Ovary (tissue), 7 donors: ENCODE measurements at regions not wholly inside any gene's neighbourhood (a gene's known extent, or its start where the extent isn't known, plus 50 kb on each side); places are given as distances from the start of the nearest gene placed in this dataset.

Experiments
- DNase-seq, 5 donors: peaks; one replicate each; pipeline ENCODE4 v3.0.0-alpha.2; 2019 to 2020
- H3K27ac ChIP-seq, 2 donors: fragments of 200-600 bp; one replicate each; pipeline versions ENCODE4 v1.5.1 to v1.8.0; 2019 to 2022
- H3K27me3 ChIP-seq: fragments of 200-600 bp; one replicate; pipeline ENCODE4 v1.8.0; 2022
- H3K36me3 ChIP-seq: fragments of 200-600 bp; sonication (generic); one replicate; pipeline ENCODE4 v1.5.1; 2019
- H3K4me1 ChIP-seq: one replicate; pipeline ENCODE4 v1.8.1; 2013; ENCODE audit warnings: mild to moderate bottlenecking, moderate library complexity; ENCODE audit not compliant: insufficient read depth
- H3K4me3 ChIP-seq: fragments of 200-600 bp; sonication (generic); one replicate; pipeline ENCODE4 v1.5.1; 2017
- H3K9me3 ChIP-seq, 2 donors: fragments of 200-600 bp in 1 of 2; sonication (generic) in 1 of 2; one replicate each; pipeline versions ENCODE4 v1.5.1 to v1.8.1; 2013 to 2019; ENCODE audit warnings: mild to moderate bottlenecking in 1 of 2, moderate library complexity in 1 of 2
- EP300 ChIP-seq: sonication (generic); formaldehyde crosslinking; IDR thresholded peaks from one replicate; pipeline ENCODE4 v1.6.1; 2017; ENCODE audit warnings: antibody characterized with exemption
- POLR2A ChIP-seq: fragments of 450-650 bp; IDR thresholded peaks from one replicate; pipeline ENCODE4 v1.6.1; 2017; ENCODE audit warnings: antibody characterized with exemption, mild to moderate bottlenecking, moderate library complexity
- WGBS, 3 donors: extraction: QIAGEN DNeasy Blood & Tissue Kit in 1 of 3; methylation state at CpG; one replicate each; pipeline versions ENCODE4 v1.1.5 to v1.1.7; 2013 to 2017; 5-methylcytosine and 5-hydroxymethylcytosine counted together
- intact Hi-C, 4 donors: fragments of 100-400 bp; cut with DNase I; formaldehyde crosslinking; loops; one replicate each; pipeline versions ENCODE4 v1.11.0 to v1.15.1; 2022 to 2023
- TF ChIP-seq, protein P1 (sequence below), 3 donors: fragments of 450-650 bp in 2 of 3; fragments of 200-600 bp in 1 of 3; IDR thresholded peaks; one replicate each; pipeline versions ENCODE4 v1.5.1 to v1.8.0; 2016 to 2022; ENCODE audit warnings: antibody characterized with exemption in 3 of 3, mild to moderate bottlenecking in 1 of 3
- donor health status: DM: no; HTN: no; CAD: no; lungs with moderate emphysema.
- donor health status: DM: no; HTN: no; CAD: no.
- donor health status: Bipolar disorder and iron deficiency.
- donor health status: DM: no; HTN: no; CAD: no.
- donor health status: DM: yes; HTN: yes; CAD: no.

DNA sequence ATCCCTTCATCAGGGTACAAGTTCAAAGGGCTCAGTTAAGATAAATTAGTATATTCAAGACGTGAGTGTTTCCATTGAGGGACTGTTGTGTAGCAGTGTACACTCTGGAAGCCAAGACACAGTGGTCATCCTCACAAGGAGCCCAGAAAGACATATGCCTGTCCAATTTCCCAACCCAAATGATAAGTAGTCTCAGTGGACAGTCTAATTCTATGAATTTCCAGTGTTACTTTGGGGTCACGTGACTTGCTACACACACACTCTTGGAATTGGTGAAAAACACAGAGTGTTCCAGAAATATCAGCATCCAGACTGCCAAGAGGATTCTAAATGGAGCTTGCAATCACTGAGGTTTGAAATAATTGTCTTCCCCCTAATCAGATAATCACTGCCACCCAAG lies 365.1 kb downstream of the WDR11 start:
- Histone ChIP-seq H3K4me3 (no peak overlapping the region), H3K9me3 (no peaks in the 10 kb centered on the region), H3K4me1 (peaks cover 5% of the 10 kb centered on the region), H3K27ac (no peak overlapping the region), H3K36me3 (no peaks in the 10 kb centered on the region), H3K27me3 (no peaks in the 10 kb centered on the region)
- TF ChIP-seq, protein P1, sequence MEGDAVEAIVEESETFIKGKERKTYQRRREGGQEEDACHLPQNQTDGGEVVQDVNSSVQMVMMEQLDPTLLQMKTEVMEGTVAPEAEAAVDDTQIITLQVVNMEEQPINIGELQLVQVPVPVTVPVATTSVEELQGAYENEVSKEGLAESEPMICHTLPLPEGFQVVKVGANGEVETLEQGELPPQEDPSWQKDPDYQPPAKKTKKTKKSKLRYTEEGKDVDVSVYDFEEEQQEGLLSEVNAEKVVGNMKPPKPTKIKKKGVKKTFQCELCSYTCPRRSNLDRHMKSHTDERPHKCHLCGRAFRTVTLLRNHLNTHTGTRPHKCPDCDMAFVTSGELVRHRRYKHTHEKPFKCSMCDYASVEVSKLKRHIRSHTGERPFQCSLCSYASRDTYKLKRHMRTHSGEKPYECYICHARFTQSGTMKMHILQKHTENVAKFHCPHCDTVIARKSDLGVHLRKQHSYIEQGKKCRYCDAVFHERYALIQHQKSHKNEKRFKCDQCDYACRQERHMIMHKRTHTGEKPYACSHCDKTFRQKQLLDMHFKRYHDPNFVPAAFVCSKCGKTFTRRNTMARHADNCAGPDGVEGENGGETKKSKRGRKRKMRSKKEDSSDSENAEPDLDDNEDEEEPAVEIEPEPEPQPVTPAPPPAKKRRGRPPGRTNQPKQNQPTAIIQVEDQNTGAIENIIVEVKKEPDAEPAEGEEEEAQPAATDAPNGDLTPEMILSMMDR (IDR thresholded peaks at IDR 0.05): no peak
- no peak for TF ChIP-seq POLR2A
- no peak for TF ChIP-seq EP300
- no peak for DNase-seq
- 64 to 75% (median 72%) methylated on average over 2 of the region's 2 CpGs for WGBS, 3 donors
- intact Hi-C loops: no loop called here

GRCh38 chr10:121216721-121217181 lies 365.6 kb downstream of the WDR11 start:
- Histone ChIP-seq H3K4me3 (no peak overlapping the region), H3K4me1 (peaks cover 5% of the 10 kb centered on the region), H3K9me3 (no peaks in the 10 kb centered on the region), H3K27ac (no peak overlapping the region), H3K27me3 (no peaks in the 10 kb centered on the region), H3K36me3 (no peaks in the 10 kb centered on the region)
- TF ChIP-seq, protein P1 (IDR thresholded peaks at IDR 0.05): no peak
- TF ChIP-seq EP300 (no peak), POLR2A (no peak)
- 59 to 67% (median 60%) methylated on average over 8 of the region's 8 CpGs for WGBS, 3 donors
- DNase-seq: peak in 2 of 5 donors; percentile 21 to 46
- intact Hi-C loops: no loop called here

DNA sequence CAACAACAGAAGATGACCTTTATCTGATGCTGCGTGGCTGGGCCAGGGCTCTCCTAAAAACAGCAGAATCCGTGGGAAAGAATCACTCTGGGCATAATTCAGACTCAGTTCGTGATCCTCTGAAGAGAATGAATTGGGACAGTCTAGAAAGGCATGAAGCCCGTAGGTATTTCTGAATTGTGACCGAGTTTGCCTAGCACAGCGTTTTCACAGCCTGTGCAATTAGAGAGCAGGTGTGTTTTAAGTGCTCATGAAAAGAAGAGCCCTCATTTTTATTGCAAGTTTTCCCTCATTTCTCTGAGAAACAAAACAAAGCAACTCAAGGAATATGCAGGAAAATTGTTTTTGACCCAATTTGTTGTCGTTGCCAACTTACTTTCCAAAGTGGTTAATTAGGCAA lies 366.2 kb downstream of the WDR11 start:
- no peak for TF ChIP-seq EP300
- no peak overlapping the region for H3K4me3 ChIP-seq
- no peak for DNase-seq
- intact Hi-C loops: no loop called here
- H3K36me3 ChIP-seq: no peaks in the 10 kb centered on the region
- no peaks in the 10 kb centered on the region for H3K9me3 ChIP-seq
- 27 to 35% (median 30%) methylated on average over 7 of the region's 7 CpGs for WGBS, 3 donors
- H3K27ac ChIP-seq: no peak overlapping the region
- no peaks in the 10 kb centered on the region for H3K27me3 ChIP-seq
- H3K4me1 ChIP-seq: peaks cover 5% of the 10 kb centered on the region

GRCh38 chr10:121221072-121221471 lies 369.9 kb downstream of the WDR11 start:
- Histone ChIP-seq H3K27ac (no peak overlapping the region), H3K4me3 (no peak overlapping the region), H3K36me3 (no peaks in the 10 kb centered on the region), H3K9me3 (no peaks in the 10 kb centered on the region), H3K27me3 (no peaks in the 10 kb centered on the region), H3K4me1 (peaks cover 5% of the 10 kb centered on the region)
- TF ChIP-seq, protein P1 (IDR thresholded peaks at IDR 0.05): no peak
- no peak for TF ChIP-seq POLR2A
- WGBS, 3 donors: 81 to 88% (median 86%) methylated on average over 3 of the region's 3 CpGs
- no peak for DNase-seq
- intact Hi-C loops: no loop called here

- 85 to 86% (median 86%) methylated on average over 8 of the region's 8 CpGs for WGBS, 3 donors
- Histone ChIP-seq H3K27me3 (no peaks in the 10 kb centered on the region), H3K36me3 (no peaks in the 10 kb centered on the region), H3K4me1 (peaks cover 4% of the 10 kb centered on the region), H3K27ac (no peak overlapping the region), H3K4me3 (no peak overlapping the region), H3K9me3 (no peaks in the 10 kb centered on the region)
- intact Hi-C loops: no loop called here
- no peak for DNase-seq
- TF ChIP-seq POLR2A: no peak
- TF ChIP-seq, protein P1 (IDR thresholded peaks at IDR 0.05): no peak
- TF ChIP-seq EP300: no peak
Observed at GRCh38 chr10:121221991-121222390, 370.8 kb downstream of the WDR11 start.
